ENCODE measurements at regions not wholly inside any gene's neighbourhood (a gene's known extent, or its start where the extent isn't known, plus 50 kb on each side); places are given as distances from the start of the nearest gene placed in this dataset.
A peak's percentile ranks its signal among the peaks of the same experiment; 100 is the strongest.

DNA sequence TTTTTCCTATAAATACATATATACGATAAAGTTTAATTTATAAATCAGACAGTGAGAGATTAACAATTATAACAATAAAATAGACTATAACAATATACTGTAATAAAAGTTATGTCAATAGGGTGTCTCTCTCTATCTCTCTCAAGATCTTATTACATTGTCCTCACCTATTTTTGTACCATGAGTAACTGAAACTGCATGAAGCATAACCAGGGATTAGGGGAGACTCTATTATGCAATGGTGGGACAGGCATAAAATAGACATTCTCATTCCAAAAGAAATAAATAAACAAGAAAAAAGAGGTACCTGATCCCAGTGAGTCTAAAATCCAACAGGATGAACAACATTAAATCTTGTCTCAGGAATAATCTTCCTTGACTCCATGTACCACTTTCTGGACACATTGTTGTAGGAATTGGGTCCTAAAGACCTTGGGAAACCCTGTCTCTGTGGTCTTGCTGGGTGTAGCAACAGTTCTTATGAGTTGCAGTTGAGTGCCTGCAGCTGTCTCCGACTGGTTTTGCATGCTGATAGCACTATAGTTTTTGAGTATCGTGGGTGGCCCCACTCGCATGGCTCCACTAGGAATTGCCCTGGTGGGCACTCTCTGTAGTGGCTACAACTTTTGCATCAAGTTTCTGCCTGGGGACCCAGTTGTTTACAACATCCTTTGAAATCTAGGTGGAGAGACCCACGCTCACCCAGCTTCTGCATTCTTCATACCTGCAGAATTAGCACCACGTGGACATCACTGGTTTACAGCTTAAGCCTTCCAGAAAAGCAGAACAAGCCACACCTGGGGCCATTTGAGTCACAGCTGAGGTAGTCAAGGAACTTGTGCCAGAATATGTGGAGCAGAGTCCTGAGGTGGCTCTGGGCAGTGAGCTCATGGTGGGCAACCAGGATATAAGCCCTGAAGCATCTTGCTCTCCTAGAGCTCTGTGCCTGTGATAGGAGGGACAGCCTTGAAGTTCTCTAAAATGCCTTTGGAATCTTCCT lies 204.7 kb downstream of the KITLG start:
- 7% methylated on average over 6 of the region's 6 CpGs for WGBS (ENCODE audit: insufficient coverage, insufficient replicate concordance, low lambda C conversion rate, missing lambda C conversion rate)
- Histone ChIP-seq H3K4me1 (ENCODE audit: control insufficient read depth, insufficient read depth, low read length) (no peaks in the 10 kb centered on the region), H3K4me2 (ENCODE audit: control insufficient read depth, insufficient read depth) (no peak overlapping the region), H3K9me3 (replicated peaks; ENCODE audit: control insufficient read depth, insufficient read depth, low read length) (no peaks in the 10 kb centered on the region), H3K27ac (ENCODE audit: control insufficient read depth, insufficient read depth) (no peak overlapping the region), H3K27me3 (replicated peaks in 1 of 2; ENCODE audit: control insufficient read depth in 2 of 2, insufficient read depth in 2 of 2, low read length in 1 of 2) (no peaks in the 10 kb centered on the region), H3K9ac (ENCODE audit: control insufficient read depth, insufficient read depth, low read length) (no peak overlapping the region), H3K79me2 (ENCODE audit: control insufficient read depth, insufficient read depth, low read length) (no peaks in the 10 kb centered on the region), H3K4me3 (no peak overlapping the region), H3K36me3 (ENCODE audit: control insufficient read depth in 2 of 2, insufficient read depth in 2 of 2, low read length in 1 of 2) (no peaks in the 10 kb centered on the region), H2AFZ (ENCODE audit: control insufficient read depth, low read depth, low read length) (no peak overlapping the region), H4K20me1 (ENCODE audit: control insufficient read depth, insufficient read depth) (no peaks in the 10 kb centered on the region)
- BruUV-seq (replicated peaks), result no TSS peak
- POLR2A ChIA-PET, result no interaction called here
- CTCF ChIA-PET, result interaction anchor here (0.8 to 1.2 kb wide), 2 partner anchors 18 to 133 kb away, joined by 3 to 10 read pairs; no protein-coding TSS in a partner anchor
- in situ Hi-C loops (cut with MboI), result no loop called here
- no peak for DNase-seq (ENCODE audit: low read depth, low spot score)
- FAIRE-seq, result peak; percentile 52
- ATAC-seq, result peak; percentile 32; the same call in 2 of the 3 replicates
- intact Hi-C loops (cut with micrococcal nuclease; ENCODE audit: unreplicated experiment), result no loop called here
- RAD21 ChIA-PET (ENCODE audit: unreplicated experiment), result interaction anchor here (1.7 kb wide), 1 partner anchor 76 kb away, joined by 4 read pairs; no protein-coding TSS in a partner anchor
- SMC1A ChIA-PET (ENCODE audit: uncharacterized antibody, unreplicated experiment), result interaction anchor here (0.7 to 2.5 kb wide), 2 partner anchors 10 to 25 kb away, joined by 3 to 8 read pairs; no protein-coding TSS in a partner anchor
- no peak for TF ChIP-seq TCF7 (IDR thresholded peaks at IDR 0.05; ENCODE audit: borderline replicate concordance)
- no peak for TF ChIP-seq BCL11A (IDR thresholded peaks at IDR 0.05; ENCODE audit: low read depth, low read length)
- no peak for TF ChIP-seq MYB (IDR thresholded peaks at IDR 0.05; ENCODE audit: borderline replicate concordance, low read depth, low read length)
- no peak for TF ChIP-seq BHLHE40 (IDR thresholded peaks at IDR 0.05; ENCODE audit: borderline replicate concordance in 1 of 2, low read depth in 2 of 2, low read length in 1 of 2)
- TF ChIP-seq NR2C2 (IDR thresholded peaks at IDR 0.05; ENCODE audit: borderline replicate concordance, control insufficient read depth, insufficient read length, low read depth), result no peak
- no peak for TF ChIP-seq DPF2 (IDR thresholded peaks at IDR 0.05)
- TF ChIP-seq, protein P1, sequence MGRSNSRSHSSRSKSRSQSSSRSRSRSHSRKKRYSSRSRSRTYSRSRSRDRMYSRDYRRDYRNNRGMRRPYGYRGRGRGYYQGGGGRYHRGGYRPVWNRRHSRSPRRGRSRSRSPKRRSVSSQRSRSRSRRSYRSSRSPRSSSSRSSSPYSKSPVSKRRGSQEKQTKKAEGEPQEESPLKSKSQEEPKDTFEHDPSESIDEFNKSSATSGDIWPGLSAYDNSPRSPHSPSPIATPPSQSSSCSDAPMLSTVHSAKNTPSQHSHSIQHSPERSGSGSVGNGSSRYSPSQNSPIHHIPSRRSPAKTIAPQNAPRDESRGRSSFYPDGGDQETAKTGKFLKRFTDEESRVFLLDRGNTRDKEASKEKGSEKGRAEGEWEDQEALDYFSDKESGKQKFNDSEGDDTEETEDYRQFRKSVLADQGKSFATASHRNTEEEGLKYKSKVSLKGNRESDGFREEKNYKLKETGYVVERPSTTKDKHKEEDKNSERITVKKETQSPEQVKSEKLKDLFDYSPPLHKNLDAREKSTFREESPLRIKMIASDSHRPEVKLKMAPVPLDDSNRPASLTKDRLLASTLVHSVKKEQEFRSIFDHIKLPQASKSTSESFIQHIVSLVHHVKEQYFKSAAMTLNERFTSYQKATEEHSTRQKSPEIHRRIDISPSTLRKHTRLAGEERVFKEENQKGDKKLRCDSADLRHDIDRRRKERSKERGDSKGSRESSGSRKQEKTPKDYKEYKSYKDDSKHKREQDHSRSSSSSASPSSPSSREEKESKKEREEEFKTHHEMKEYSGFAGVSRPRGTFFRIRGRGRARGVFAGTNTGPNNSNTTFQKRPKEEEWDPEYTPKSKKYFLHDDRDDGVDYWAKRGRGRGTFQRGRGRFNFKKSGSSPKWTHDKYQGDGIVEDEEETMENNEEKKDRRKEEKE (IDR thresholded peaks at IDR 0.05), result no peak
- no peak for TF ChIP-seq SMAD5 (IDR thresholded peaks at IDR 0.05; ENCODE audit: low read depth)
- TF ChIP-seq, protein P2, sequence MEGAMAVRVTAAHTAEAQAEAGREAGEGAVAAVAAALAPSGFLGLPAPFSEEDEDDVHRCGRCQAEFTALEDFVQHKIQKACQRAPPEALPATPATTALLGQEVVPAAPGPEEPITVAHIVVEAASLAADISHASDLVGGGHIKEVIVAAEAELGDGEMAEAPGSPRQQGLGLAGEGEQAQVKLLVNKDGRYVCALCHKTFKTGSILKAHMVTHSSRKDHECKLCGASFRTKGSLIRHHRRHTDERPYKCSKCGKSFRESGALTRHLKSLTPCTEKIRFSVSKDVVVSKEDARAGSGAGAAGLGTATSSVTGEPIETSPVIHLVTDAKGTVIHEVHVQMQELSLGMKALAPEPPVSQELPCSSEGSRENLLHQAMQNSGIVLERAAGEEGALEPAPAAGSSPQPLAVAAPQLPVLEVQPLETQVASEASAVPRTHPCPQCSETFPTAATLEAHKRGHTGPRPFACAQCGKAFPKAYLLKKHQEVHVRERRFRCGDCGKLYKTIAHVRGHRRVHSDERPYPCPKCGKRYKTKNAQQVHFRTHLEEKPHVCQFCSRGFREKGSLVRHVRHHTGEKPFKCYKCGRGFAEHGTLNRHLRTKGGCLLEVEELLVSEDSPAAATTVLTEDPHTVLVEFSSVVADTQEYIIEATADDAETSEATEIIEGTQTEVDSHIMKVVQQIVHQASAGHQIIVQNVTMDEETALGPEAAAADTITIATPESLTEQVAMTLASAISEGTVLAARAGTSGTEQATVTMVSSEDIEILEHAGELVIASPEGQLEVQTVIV (IDR thresholded peaks at IDR 0.05; ENCODE audit: borderline replicate concordance, partially characterized antibody), result no peak
- TF ChIP-seq, protein P3, sequence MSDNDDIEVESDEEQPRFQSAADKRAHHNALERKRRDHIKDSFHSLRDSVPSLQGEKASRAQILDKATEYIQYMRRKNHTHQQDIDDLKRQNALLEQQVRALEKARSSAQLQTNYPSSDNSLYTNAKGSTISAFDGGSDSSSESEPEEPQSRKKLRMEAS (IDR thresholded peaks at IDR 0.05; ENCODE audit: low read depth, low read length), result no peak
- TF ChIP-seq, protein P4, sequence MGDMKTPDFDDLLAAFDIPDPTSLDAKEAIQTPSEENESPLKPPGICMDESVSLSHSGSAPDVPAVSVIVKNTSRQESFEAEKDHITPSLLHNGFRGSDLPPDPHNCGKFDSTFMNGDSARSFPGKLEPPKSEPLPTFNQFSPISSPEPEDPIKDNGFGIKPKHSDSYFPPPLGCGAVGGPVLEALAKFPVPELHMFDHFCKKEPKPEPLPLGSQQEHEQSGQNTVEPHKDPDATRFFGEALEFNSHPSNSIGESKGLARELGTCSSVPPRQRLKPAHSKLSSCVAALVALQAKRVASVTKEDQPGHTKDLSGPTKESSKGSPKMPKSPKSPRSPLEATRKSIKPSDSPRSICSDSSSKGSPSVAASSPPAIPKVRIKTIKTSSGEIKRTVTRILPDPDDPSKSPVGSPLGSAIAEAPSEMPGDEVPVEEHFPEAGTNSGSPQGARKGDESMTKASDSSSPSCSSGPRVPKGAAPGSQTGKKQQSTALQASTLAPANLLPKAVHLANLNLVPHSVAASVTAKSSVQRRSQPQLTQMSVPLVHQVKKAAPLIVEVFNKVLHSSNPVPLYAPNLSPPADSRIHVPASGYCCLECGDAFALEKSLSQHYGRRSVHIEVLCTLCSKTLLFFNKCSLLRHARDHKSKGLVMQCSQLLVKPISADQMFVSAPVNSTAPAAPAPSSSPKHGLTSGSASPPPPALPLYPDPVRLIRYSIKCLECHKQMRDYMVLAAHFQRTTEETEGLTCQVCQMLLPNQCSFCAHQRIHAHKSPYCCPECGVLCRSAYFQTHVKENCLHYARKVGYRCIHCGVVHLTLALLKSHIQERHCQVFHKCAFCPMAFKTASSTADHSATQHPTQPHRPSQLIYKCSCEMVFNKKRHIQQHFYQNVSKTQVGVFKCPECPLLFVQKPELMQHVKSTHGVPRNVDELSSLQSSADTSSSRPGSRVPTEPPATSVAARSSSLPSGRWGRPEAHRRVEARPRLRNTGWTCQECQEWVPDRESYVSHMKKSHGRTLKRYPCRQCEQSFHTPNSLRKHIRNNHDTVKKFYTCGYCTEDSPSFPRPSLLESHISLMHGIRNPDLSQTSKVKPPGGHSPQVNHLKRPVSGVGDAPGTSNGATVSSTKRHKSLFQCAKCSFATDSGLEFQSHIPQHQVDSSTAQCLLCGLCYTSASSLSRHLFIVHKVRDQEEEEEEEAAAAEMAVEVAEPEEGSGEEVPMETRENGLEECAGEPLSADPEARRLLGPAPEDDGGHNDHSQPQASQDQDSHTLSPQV (IDR thresholded peaks at IDR 0.05), result no peak
